HUES6 (cell line): ENCODE measurements at regions not wholly inside any gene's neighbourhood (a gene's known extent, or its start where the extent isn't known, plus 50 kb on each side); places are given as distances from the start of the nearest gene placed in this dataset.

Source experiments
- H3K27ac ChIP-seq: 2 replicates; pipeline ENCODE4 v1.7.0; 2013; ENCODE audit warnings: low read depth, mild to moderate bottlenecking, low read length, inconsistent platforms
- H3K27me3 ChIP-seq: 2 replicates; pipeline ENCODE4 v1.6.1; 2013; ENCODE audit warnings: low read length; ENCODE audit not compliant: control insufficient read depth, insufficient read depth
- H3K36me3 ChIP-seq: 2 replicates; pipeline ENCODE4 v1.6.1; 2013; ENCODE audit warnings: low read length; ENCODE audit not compliant: control insufficient read depth, insufficient read depth
- H3K4me1 ChIP-seq: 2 replicates; pipeline ENCODE4 v1.6.1; 2013; ENCODE audit warnings: low read length; ENCODE audit not compliant: control insufficient read depth, insufficient read depth
- H3K4me3 ChIP-seq: 2 replicates; pipeline ENCODE4 v1.5.1; 2013; ENCODE audit warnings: low read depth, low read length
- H3K9ac ChIP-seq: one replicate; pipeline ENCODE4 v1.6.1; 2013; ENCODE audit warnings: mild to moderate bottlenecking, low read length
- H3K9me3 ChIP-seq: 2 replicates; pipeline ENCODE4 v1.6.1; 2013; ENCODE audit warnings: low read depth, low read length; ENCODE audit not compliant: control insufficient read depth, insufficient read depth

DNA sequence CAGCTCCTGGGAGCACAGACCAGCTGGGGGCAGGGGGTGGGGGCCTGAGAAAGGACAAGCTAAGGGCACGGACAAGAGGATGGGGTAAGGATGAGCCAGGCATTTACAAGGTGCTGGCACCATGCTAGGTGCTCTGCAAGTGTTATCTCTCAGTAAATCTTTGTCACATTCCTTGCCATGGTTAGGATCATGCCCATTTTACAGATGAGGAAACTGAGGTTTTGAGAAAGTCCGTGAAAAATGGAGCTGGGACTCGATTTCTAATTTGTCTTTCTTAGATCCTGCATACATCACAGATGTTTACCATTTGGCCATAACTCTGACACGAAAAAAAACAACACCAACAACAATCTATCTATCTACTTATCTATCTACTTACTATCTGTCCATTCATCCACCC, 429.7 kb downstream of the MIAT start:
- Histone ChIP-seq H3K4me1 (peaks cover 14% of the 10 kb centered on the region), H3K27me3 (no peaks in the 10 kb centered on the region), H3K9ac (no peak overlapping the region), H3K27ac (no peak overlapping the region), H3K4me3 (no peak overlapping the region), H3K36me3 (no peaks in the 10 kb centered on the region), H3K9me3 (no peaks in the 10 kb centered on the region)

DNA sequence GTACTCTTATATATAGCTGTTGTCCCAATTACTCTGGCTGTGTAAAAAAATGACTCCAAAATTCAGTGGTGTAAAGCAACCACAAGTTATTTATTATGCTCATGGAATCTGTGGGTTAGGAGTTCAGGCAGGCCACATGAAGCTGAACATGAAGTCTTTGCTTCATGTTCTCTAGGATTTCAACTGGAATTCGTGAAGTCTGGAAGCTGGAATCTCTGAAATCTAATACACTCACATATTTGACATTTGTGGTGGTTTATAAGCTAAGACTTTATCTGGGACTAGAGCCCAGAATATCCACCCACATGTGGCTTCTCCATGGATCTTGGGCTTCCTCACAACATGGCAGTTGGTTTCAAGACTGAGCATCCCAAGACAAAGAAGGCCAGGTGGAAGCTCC, 430.6 kb downstream of the MIAT start:
- Histone ChIP-seq H3K27ac (no peak overlapping the region), H3K4me1 (peaks cover 14% of the 10 kb centered on the region), H3K27me3 (no peaks in the 10 kb centered on the region)

DNA sequence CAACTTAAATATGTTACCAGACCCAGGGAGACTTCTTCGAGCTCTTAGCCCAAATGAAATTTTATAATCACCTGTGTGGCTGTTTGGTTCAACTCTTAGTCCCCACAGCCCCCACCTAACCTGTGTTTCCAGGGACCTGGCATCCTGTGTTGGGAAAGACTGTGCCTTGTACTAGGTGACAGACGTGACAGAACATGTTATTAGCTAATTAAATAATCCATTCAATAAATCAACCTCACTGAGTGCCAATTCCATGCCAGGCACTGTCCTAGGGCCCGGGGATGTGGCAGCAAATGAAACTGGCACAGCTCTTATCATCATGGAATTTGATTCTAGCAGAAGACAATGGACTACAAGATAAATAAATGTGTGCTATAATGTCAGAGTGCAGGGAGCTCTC, 431.9 kb downstream of the MIAT start:
- H3K27me3 ChIP-seq, result no peaks in the 10 kb centered on the region
- H3K36me3 ChIP-seq, result no peaks in the 10 kb centered on the region
- H3K27ac ChIP-seq, result no peak overlapping the region

More for the DNA sequence above, 430.6 kb downstream of the MIAT start:
- Histone ChIP-seq H3K36me3 (no peaks in the 10 kb centered on the region), H3K9ac (no peak overlapping the region), H3K4me3 (no peak overlapping the region), H3K9me3 (no peaks in the 10 kb centered on the region)

DNA sequence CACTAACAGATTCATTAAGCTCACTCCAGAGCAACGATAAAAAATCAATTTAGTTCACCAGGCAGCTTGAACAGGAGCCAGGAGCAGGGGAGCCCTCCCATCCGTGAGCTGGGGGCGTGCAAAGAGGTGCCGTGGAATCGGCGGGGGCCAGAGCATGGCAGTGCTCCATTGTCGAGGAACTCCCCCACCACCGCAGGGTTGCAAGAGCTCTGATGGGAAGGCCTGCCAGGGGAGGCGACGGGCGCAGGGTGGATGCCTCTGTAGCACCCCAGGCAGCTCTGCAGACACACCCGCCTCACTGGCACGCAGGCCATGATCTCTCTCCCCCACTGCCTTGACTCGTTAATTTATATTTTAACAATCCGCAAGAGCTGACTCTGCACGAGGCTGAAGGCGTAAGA, 433.2 kb downstream of the MIAT start:
- Histone ChIP-seq H3K36me3 (no peaks in the 10 kb centered on the region), H3K9ac (no peak overlapping the region), H3K4me1 (peaks cover 13% of the 10 kb centered on the region), H3K9me3 (no peaks in the 10 kb centered on the region), H3K27ac (no peak overlapping the region), H3K4me3 (no peak overlapping the region), H3K27me3 (no peaks in the 10 kb centered on the region)

More for the DNA sequence above, 431.9 kb downstream of the MIAT start:
- peaks cover 14% of the 10 kb centered on the region for H3K4me1 ChIP-seq
- H3K4me3 ChIP-seq, result no peak overlapping the region
- no peaks in the 10 kb centered on the region for H3K9me3 ChIP-seq
- no peak overlapping the region for H3K9ac ChIP-seq

DNA sequence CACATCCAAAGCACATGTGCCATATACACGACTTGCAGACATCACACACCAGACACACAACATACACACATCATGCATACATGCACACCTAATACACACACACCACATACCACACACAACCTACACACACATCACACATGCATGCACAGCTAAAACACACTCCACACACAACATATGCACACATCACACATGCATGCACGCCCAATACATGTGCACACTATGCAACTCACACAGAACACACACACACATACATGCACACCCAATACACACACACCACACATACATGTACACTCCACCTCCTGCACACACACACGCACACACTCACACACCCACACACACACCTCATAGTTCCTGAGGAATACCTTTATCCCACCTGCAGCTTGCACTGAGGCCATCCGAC, 436.0 kb downstream of the MIAT start:
- H3K27ac ChIP-seq, result no peak overlapping the region
- no peaks in the 10 kb centered on the region for H3K4me1 ChIP-seq
- H3K9me3 ChIP-seq, result no peaks in the 10 kb centered on the region
- H3K36me3 ChIP-seq, result no peaks in the 10 kb centered on the region
- no peak overlapping the region for H3K9ac ChIP-seq
- no peak overlapping the region for H3K4me3 ChIP-seq
- no peaks in the 10 kb centered on the region for H3K27me3 ChIP-seq

DNA sequence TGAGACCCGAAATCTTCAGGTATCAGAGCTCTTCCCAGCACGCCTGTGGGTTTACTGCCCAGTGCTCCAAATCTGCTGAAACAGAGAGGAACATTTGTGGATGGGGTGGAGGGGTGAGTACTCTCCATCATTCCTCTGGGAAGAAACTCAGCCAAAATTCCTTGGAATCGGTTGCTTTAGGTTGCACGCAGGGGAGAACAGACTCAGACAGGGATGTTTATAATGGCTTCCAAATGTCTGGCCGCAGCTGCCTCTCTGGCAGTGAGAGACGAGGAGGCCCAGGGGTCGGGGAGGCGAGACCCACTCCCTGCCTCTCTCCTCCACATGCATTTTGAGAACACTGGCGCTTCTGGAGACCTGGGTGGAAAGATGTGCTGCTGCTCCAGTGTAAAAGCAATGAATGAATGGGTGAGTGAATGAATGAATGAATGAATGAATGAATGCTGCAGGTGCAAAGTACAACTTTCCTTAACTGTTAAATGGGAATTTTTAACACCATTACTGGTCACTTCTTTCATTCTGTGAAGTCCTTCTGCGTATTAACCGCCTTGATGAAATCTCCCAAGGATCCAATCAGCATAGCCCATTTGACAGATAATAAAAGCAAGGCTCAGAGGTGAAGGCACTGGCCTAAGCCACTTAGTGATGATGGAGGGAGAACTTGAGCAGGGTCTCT, 437.4 kb downstream of the MIAT start:
- Histone ChIP-seq H3K4me3 (no peak overlapping the region), H3K9me3 (no peaks in the 10 kb centered on the region), H3K27me3 (no peaks in the 10 kb centered on the region), H3K4me1 (no peaks in the 10 kb centered on the region), H3K9ac (no peak overlapping the region), H3K27ac (no peak overlapping the region), H3K36me3 (no peaks in the 10 kb centered on the region)

DNA sequence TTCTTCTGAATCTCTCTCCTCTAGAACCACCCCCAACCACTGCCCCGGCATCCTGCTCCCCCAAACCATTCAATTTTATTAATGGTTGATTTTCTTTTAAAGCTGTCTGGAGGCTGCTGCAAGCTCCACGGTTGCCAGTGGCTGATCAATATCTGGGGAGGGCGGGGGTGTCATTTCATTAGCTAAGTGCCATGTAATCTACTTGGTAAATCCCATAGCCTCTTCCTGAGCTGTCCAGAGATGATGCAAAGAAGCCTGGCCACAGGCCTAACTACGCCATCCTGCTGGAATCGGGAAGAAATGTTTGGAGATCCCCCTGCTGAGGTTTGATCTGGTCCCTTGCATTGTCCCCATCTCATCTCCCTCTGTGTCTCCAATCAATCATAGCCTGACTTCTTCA, 440.1 kb downstream of the MIAT start:
- H3K4me1 ChIP-seq, result peaks cover 12% of the 10 kb centered on the region
- H3K27me3 ChIP-seq, result peaks cover 24% of the 10 kb centered on the region
- H3K9me3 ChIP-seq, result no peaks in the 10 kb centered on the region
- H3K27ac ChIP-seq, result no peak overlapping the region
- no peak overlapping the region for H3K9ac ChIP-seq
- no peak overlapping the region for H3K4me3 ChIP-seq
- no peaks in the 10 kb centered on the region for H3K36me3 ChIP-seq

DNA sequence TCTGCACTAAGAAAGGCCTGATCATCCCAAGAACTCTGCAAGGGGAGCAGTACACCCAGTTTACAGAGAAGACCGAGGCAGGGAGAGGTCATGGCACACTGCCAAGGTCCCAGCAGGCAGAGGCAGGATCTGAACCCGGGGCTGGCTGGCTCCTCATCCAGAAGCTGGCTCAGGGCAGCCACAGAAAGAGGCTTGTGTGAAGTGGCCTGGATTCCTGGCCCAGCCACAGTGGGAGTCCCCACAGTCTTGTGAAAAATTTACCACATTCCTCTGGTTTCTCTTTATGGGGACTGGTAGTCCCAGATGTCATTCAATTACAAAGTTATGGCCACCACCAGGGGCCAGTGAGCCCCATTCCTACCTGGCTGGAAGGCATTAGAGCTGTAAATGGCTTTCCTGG, 440.5 kb downstream of the MIAT start:
- H3K27me3 ChIP-seq, result peaks cover 28% of the 10 kb centered on the region

DNA sequence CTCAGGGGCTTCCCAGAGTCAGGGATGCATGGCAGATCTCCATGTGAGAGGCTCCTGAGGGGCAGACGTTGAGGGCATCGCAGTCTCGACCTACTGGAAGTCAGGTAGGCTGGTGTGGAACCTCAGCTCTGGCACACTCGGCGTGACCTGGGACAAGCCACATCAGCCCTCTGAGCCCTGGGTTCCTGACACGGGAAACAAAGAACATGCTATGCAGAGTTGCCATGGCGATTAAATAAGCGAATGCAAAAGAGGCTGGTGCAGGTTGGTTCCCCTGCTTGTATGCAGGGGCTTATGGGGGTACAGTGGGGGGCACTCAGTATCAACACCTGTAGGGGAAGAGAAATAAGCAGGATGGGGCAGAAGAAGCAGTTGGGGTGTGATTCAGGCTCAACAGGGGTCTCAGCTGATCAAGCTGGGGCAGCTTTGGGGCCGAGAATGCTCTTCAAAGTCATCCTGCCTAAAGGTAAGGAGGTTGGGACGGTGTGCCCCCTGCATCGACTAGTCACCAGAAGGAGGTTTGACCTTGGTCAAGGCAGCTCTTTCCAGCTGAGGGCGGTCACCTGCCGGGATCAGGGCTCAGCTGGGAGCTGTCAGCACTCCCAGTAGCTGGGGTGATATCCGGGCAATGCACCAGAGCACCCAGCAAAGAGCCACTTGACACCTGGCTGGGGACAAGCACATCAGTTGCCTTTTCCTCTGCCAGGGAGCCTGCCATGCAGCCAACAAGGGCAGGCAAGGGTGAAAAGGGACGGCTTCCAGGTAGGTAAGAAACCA, 442.7 kb downstream of the MIAT start:
- Histone ChIP-seq H3K27ac (no peak overlapping the region), H3K9ac (no peak overlapping the region), H3K36me3 (no peaks in the 10 kb centered on the region), H3K9me3 (no peaks in the 10 kb centered on the region), H3K27me3 (peaks cover 31% of the 10 kb centered on the region), H3K4me1 (peaks cover 12% of the 10 kb centered on the region), H3K4me3 (no peak overlapping the region; the same call in 1 of the 2 replicates)

More for the DNA sequence above, 440.5 kb downstream of the MIAT start:
- H3K36me3 ChIP-seq, result no peaks in the 10 kb centered on the region
- H3K9me3 ChIP-seq, result no peaks in the 10 kb centered on the region
- no peak overlapping the region for H3K9ac ChIP-seq
- H3K4me3 ChIP-seq, result no peak overlapping the region
- peaks cover 12% of the 10 kb centered on the region for H3K4me1 ChIP-seq
- no peak overlapping the region for H3K27ac ChIP-seq

DNA sequence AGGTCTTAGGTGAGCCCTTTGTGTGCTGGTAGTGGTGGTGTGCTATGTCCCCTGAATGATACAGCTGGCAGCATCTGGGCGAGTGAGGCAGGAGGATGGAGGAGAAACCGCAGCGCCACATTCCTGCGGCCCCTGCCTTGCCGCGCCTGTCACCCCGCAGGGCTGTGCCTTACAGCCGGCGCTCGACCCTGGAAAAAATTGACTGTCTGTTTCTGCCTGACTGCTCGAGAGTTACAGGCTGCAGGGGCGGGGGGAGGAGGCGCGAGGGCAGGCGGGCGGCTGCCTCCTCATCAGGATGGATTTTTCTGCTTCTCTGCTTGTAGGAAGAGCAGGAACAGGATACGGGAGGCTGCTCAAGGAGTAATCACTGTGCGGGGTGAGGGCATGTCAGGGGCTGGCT, 443.4 kb downstream of the MIAT start:
- Histone ChIP-seq H3K9me3 (no peaks in the 10 kb centered on the region), H3K36me3 (no peaks in the 10 kb centered on the region), H3K27ac (no peak overlapping the region), H3K4me1 (peaks cover 12% of the 10 kb centered on the region), H3K27me3 (peaks cover 31% of the 10 kb centered on the region), H3K4me3 (no peak overlapping the region; the same call in 1 of the 2 replicates), H3K9ac (no peak overlapping the region)

DNA sequence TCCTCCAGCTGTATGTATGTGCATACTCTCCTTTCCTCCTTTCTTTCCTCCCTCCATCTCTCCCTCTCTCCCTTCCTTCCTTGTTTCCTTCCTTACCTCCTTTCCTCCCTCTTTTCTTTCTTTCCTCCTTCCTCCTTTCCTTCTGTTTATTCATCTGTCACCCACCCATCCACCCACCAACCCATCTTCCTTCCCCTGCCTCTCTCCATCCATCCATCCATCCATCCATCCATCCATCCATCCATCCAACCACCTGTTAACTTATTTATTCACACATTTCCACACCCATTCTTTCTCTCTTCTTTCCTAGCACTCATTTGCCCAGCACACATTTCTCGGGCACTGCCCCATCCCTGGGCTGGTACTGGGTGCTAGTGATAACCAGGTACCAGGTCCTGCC, 443.9 kb downstream of the MIAT start:
- no peak overlapping the region; the same call in 1 of the 2 replicates for H3K4me3 ChIP-seq
- H3K36me3 ChIP-seq, result no peaks in the 10 kb centered on the region
- H3K9ac ChIP-seq, result no peak overlapping the region
- no peaks in the 10 kb centered on the region for H3K9me3 ChIP-seq
- peaks cover 12% of the 10 kb centered on the region for H3K4me1 ChIP-seq
- H3K27ac ChIP-seq, result no peak overlapping the region
- peaks cover 31% of the 10 kb centered on the region for H3K27me3 ChIP-seq
